OCI-LY3 (cell line): ENCODE measurements at regions not wholly inside any gene's neighbourhood (a gene's known extent, or its start where the extent isn't known, plus 50 kb on each side); places are given as distances from the start of the nearest gene placed in this dataset.

Experiments
- EZH2phosphoT487 ChIP-seq: fragments of 200-600 bp; shearing (Covaris generic); IDR thresholded peaks from 2 replicates; pipeline ENCODE4 v1.6.1; 2018; ENCODE audit warnings: antibody characterized with exemption, mixed run types, low read depth
- TF ChIP-seq, protein P1 (sequence below): fragments of 200-600, 300-600 bp; sonication (generic); IDR thresholded peaks from 2 replicates; pipeline ENCODE4 v1.5.1; 2014; ENCODE audit warnings: antibody characterized with exemption, low read length, low read depth

GRCh38 chr2:228767196-228767595 is 503.9 kb downstream of the PID1 start:
- TF ChIP-seq, protein P1, sequence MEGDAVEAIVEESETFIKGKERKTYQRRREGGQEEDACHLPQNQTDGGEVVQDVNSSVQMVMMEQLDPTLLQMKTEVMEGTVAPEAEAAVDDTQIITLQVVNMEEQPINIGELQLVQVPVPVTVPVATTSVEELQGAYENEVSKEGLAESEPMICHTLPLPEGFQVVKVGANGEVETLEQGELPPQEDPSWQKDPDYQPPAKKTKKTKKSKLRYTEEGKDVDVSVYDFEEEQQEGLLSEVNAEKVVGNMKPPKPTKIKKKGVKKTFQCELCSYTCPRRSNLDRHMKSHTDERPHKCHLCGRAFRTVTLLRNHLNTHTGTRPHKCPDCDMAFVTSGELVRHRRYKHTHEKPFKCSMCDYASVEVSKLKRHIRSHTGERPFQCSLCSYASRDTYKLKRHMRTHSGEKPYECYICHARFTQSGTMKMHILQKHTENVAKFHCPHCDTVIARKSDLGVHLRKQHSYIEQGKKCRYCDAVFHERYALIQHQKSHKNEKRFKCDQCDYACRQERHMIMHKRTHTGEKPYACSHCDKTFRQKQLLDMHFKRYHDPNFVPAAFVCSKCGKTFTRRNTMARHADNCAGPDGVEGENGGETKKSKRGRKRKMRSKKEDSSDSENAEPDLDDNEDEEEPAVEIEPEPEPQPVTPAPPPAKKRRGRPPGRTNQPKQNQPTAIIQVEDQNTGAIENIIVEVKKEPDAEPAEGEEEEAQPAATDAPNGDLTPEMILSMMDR = no peak
- TF ChIP-seq EZH2phosphoT487 = no peak
